HFF-Myc (cell line): ENCODE measurements at regions not wholly inside any gene's neighbourhood (a gene's known extent, or its start where the extent isn't known, plus 50 kb on each side); places are given as distances from the start of the nearest gene placed in this dataset.

Experiments used
- DNase-seq: peaks from one replicate; pipeline ENCODE4 v3.0.0-alpha.2; 2011; ENCODE audit warnings: low read depth; ENCODE audit errors: extremely low read depth
- H3K4me3 ChIP-seq: replicated peaks from 2 replicates; pipeline ENCODE4 v1.5.1; 2011; ENCODE audit warnings: low read depth, mild to moderate bottlenecking, control low read depth, low read length
- TF ChIP-seq, protein P1 (sequence below): IDR thresholded peaks from 2 replicates; pipeline ENCODE4 v1.5.1; 2012; ENCODE audit warnings: mild to moderate bottlenecking, low read depth, low read length, control low read depth; ENCODE audit errors: missing control alignments

DNA sequence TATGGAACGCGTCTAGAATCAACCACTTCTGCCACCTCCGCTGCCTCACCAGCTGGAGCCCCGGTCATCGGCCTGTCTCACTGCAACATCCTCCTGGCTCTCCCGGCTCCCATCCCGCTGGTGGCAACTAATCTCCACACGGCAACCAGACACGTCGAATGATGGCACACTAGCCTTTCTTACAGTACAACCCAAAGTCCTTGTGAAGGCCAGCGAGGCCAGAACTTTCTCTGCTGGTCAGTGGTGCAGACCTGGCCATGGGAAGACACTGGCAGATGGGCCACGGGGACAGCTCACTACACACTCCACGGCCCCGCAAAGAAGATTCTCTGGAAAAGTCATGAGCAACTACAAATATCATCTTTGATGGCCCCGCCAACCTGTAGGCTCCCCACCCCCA, 117.6 kb downstream of the RMI2 start:
- TF ChIP-seq, protein P1, sequence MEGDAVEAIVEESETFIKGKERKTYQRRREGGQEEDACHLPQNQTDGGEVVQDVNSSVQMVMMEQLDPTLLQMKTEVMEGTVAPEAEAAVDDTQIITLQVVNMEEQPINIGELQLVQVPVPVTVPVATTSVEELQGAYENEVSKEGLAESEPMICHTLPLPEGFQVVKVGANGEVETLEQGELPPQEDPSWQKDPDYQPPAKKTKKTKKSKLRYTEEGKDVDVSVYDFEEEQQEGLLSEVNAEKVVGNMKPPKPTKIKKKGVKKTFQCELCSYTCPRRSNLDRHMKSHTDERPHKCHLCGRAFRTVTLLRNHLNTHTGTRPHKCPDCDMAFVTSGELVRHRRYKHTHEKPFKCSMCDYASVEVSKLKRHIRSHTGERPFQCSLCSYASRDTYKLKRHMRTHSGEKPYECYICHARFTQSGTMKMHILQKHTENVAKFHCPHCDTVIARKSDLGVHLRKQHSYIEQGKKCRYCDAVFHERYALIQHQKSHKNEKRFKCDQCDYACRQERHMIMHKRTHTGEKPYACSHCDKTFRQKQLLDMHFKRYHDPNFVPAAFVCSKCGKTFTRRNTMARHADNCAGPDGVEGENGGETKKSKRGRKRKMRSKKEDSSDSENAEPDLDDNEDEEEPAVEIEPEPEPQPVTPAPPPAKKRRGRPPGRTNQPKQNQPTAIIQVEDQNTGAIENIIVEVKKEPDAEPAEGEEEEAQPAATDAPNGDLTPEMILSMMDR = no peak
- no peak for DNase-seq
- no peak overlapping the region for H3K4me3 ChIP-seq

DNA sequence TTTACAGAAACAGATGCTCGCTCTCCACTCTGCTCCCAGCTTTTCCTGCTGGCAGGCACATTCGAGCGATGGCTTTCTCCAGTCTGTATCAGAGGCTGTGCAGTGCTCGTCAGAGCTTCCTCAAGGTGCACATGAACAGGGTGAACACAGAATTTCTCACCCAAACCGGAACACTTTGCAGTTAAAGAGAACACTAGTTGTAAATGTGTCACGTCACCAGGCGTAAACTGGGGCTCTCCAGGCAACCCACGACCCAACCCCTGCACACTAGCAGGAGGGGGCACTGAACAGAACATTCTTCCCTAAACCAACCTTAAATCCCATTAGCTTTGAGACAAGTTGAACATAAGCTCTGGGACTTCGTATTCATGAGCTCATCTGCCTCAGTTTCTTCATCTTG, 119.0 kb downstream of the RMI2 start:
- H3K4me3 ChIP-seq = no peak overlapping the region
- TF ChIP-seq, protein P1 = no peak
- DNase-seq = no peak

DNA sequence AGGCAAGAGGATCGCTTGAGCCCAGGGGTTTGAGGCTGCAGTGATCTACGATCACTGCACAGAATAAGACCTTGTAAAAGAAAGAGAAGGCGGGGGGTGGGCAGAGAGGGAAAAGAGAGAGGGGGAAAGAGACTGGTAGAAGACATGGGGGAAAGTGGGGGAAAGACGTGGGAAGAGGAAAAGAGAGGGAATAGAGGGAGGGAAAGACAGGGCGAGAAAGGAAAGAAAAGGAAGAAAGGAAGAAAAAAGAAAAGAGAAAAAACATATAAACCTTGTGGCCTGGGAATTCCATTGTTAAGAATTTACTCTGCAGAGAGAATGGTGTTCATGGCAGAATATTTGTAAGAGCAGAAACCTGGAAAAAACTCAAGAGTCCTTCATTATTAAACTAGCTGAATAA, 120.4 kb downstream of the RMI2 start:
- H3K4me3 ChIP-seq = no peak overlapping the region
- DNase-seq = no peak
- TF ChIP-seq, protein P1 = no peak

DNA sequence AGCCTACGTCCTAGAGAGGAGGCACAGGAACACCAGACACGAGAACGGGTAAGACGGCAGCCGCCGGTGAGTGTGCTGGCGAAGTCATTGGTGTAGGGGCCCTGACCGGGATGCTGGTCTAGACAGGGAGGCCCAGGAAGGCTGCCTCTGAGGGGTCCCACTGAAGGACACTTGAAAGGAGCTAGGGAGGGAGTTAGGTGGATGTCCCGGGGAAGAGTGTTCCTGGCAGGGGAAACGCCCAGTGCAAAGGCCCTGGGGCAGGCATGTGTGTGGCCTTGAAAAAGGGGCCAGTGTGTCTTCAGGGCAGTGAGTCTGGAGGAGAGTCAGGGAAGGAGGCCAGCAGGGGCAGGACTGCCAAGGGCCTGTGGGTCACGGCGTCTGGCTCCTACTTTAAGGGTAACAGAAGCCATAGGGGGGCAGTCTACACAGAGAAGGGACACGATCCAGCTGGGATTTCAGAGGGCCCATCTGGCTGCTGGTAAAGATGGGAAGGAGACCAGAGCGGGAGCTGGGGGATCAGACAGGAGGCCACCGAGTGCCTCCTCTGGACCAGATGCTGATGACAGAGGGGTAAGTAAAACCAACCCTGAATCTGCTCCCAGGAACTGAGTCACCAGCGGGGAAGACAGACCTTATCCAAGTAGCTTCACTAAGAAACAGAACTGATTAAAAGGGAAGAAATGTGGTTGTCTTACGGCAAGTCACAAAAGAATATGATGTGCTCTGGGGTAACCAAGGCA, 115.9 kb downstream of the LITAF start:
- no peak for DNase-seq
- H3K4me3 ChIP-seq = no peak overlapping the region
- TF ChIP-seq, protein P1 = no peak

DNA sequence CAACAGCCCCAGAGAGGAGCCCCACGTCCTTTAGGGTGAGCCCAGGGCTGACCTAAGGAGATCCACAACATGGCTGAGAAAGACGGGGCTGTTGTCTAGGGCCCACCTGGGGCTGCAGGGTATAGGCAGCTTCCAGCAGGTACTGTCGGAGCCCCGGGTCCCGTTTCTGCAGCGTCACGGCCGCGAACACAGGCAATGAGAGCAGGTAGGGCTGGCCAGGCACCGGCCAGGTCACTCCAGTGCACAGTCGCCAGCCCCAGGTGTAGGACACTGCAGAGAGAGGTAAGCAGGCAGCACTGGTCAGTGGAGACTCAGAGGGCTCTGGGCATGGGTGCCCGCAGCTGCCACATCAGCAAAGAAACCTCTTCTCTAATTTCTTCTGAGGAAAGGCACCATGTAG, 115.2 kb downstream of the LITAF start:
- DNase-seq = no peak
- TF ChIP-seq, protein P1 = no peak
- H3K4me3 ChIP-seq = no peak overlapping the region

DNA sequence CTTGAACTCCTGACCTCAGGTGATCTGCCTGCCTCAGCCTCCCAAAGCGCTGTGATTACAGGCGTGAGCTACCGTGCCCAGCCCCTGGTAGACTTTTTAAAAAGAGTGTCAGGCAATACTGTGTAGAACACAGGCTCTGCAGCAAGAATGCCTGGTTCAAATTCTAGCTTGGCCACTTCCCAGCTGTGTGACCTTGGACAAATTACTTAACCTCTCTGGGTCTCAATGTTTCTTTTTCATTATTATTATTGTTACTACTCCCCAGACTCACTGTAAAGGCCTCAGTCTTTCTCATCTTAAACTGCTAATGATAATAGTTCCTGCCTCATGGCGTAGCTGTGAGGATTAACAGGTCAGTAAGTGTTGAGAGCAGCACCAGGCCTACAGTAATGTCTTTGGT, 114.3 kb downstream of the LITAF start:
- H3K4me3 ChIP-seq = no peak overlapping the region
- TF ChIP-seq, protein P1 = no peak
- no peak for DNase-seq

DNA sequence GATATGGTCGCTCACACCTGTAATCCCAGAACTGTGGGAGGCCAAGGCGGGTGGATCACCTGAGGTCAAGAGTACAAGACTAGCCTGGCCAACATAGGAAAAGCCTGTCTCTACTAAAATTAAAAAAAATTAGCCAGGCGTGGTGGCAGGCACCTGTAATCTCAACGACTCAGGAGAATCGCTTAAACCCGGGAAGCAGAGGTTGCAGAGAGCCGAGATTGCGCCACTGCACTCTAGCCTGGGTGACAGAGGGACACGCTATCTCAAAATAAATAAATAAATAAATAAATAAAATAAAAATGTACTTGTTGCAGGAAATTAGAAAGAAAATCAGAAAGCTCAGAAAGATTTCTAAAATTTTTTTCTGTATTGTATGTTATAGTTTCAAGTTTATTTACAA, 113.9 kb downstream of the LITAF start:
- H3K4me3 ChIP-seq = no peak overlapping the region
- no peak for DNase-seq
- TF ChIP-seq, protein P1 = no peak
